ENCODE measurements at regions not wholly inside any gene's neighbourhood (a gene's known extent, or its start where the extent isn't known, plus 50 kb on each side); places are given as distances from the start of the nearest gene placed in this dataset.

DNA sequence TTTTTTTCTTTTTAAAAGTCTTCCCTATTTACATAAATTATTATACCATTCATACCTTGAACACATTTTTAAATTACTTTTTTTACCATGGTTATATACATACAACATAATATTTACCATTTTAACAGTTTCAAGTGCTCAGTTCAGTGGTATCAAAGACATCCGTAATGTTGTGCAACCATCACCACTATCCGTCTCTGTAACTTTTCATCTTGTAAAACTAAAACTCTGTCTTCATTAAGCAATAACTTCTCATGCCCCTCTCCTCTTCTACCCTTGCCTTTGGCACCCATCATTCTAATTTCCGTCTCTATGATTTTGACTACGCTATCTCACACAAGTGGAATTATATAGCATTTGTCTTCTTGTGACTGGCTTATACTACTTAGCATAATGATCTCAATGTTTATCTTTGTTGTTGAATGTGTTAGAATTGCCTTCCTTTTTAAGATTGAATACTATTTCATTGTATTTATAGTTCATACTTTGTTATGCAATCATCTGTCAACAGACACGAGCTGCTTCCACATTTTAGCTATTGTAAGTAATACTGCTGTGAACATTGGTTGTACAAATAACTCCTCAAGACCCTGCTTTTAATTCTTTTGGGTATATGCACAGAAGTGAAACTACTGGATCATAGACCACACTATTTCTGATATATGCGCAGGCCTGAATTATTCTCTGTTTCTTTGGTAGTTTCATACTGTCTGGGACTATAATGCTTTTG lies 689.5 kb upstream of the NCAM2 start:
- H3K27me3 ChIP-seq, result no peaks in the 10 kb centered on the region
- H3K4me3 ChIP-seq, result no peak overlapping the region
- no peaks in the 10 kb centered on the region for H3K9me3 ChIP-seq
- no peaks in the 10 kb centered on the region for H3K36me3 ChIP-seq
- TF ChIP-seq, protein P1, sequence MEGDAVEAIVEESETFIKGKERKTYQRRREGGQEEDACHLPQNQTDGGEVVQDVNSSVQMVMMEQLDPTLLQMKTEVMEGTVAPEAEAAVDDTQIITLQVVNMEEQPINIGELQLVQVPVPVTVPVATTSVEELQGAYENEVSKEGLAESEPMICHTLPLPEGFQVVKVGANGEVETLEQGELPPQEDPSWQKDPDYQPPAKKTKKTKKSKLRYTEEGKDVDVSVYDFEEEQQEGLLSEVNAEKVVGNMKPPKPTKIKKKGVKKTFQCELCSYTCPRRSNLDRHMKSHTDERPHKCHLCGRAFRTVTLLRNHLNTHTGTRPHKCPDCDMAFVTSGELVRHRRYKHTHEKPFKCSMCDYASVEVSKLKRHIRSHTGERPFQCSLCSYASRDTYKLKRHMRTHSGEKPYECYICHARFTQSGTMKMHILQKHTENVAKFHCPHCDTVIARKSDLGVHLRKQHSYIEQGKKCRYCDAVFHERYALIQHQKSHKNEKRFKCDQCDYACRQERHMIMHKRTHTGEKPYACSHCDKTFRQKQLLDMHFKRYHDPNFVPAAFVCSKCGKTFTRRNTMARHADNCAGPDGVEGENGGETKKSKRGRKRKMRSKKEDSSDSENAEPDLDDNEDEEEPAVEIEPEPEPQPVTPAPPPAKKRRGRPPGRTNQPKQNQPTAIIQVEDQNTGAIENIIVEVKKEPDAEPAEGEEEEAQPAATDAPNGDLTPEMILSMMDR (IDR thresholded peaks at IDR 0.05), result no peak
- TF ChIP-seq EP300 (IDR thresholded peaks at IDR 0.05) (no peak), POLR2A (IDR thresholded peaks at IDR 0.05) (no peak), POLR2AphosphoS5 (IDR thresholded peaks at IDR 0.05) (no peak)
- no peaks in the 10 kb centered on the region for H3K4me1 ChIP-seq
- ATAC-seq, result no peak
- WGBS, 2 donors (ENCODE audit: low coverage in 1 of 2), result 74 to 81% methylated on average over 4 to 6 of the region's 6 CpGs
- H3K27ac ChIP-seq, result no peak overlapping the region

DNA sequence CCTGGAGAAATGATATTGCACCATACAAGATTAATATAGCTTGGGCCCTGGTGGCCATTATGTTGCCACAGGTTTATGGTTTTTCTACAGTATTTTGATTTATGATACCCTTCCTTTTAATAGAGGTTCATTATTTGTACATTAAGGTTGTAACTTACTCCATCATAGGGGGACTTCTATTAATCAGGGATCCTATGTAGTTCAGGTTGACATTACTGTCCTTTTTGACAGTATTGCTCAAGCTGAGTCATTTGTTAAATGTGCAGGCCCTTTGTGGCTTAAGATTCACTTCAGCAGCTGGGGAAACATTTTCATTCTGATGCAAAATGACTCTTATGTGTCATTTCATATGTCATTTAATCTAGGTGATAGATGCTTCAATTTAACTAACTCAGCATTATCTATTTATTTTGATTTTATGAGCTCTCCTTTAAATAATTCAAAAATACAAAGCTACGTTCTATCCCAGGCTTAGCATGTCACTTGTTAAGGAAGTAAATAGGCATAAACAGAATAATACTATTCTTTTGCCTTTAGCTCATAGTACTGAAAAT lies 686.9 kb upstream of the NCAM2 start:
- H3K9me3 ChIP-seq, result peaks cover 0 to 10% (median 0%) of the 10 kb centered on the region in 3 donors
- TF ChIP-seq, protein P1 (IDR thresholded peaks at IDR 0.05), result no peak
- TF ChIP-seq POLR2AphosphoS5 (IDR thresholded peaks at IDR 0.05) (no peak), POLR2A (IDR thresholded peaks at IDR 0.05) (no peak), EP300 (IDR thresholded peaks at IDR 0.05) (no peak)
- no peaks in the 10 kb centered on the region for H3K36me3 ChIP-seq
- 65 to 100% methylated on average over 1 of the region's 1 CpG for WGBS, 2 donors (ENCODE audit: low coverage in 1 of 2)
- no peak overlapping the region for H3K27ac ChIP-seq
- H3K4me1 ChIP-seq, result no peaks in the 10 kb centered on the region
- no peaks in the 10 kb centered on the region for H3K27me3 ChIP-seq
- H3K4me3 ChIP-seq, result no peak overlapping the region
- ATAC-seq, result no peak

DNA sequence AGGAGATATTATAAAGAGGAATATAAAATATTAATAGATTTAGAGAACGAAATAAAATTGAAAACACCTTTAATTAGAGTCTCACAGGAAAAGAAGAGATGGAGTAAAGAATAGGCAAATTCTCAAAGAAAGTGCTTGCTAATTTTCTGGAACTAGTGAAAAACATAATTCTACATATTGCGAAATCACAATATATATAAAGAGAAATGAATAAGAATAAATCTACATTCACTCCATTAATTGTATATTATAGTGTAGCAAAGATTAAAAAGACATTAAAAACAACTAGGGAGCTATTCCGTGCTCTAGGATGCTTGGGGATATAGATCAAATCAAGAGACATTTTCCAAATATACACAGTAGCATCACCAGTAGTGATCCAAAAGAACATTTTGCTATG lies 685.2 kb upstream of the NCAM2 start:
- no peak for ATAC-seq
- Histone ChIP-seq H3K27ac (no peak overlapping the region), H3K27me3 (no peaks in the 10 kb centered on the region), H3K36me3 (no peaks in the 10 kb centered on the region), H3K4me3 (no peak overlapping the region), H3K9me3 (peaks cover 0 to 10% (median 0%) of the 10 kb centered on the region in 3 donors), H3K4me1 (no peaks in the 10 kb centered on the region)
- no peak for TF ChIP-seq POLR2AphosphoS5 (IDR thresholded peaks at IDR 0.05)
- TF ChIP-seq, protein P1 (IDR thresholded peaks at IDR 0.05), result no peak
- TF ChIP-seq EP300 (IDR thresholded peaks at IDR 0.05), result no peak
- no peak for TF ChIP-seq POLR2A (IDR thresholded peaks at IDR 0.05)
- 71 to 86% methylated on average over 3 of the region's 3 CpGs for WGBS, 2 donors (ENCODE audit: low coverage in 1 of 2)

DNA sequence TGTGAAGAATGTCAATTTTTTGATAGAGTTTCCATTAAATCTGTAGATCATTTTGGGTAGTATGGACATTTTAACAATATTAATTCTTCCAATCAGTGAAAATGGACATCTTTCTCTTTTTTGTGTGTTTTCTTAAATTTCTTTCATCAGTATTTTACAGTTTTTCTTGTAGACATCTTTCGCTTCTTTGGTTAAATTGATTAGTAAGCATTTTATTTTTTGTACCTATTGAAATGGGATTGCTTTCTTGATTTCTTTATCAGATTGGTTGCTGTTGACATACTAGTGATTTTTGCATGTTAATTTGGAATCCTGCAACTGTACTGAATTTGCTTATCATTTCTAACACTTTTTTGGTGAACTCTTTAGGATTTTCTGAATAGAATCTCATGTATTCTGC lies 683.2 kb upstream of the NCAM2 start:
- Histone ChIP-seq H3K4me1 (no peaks in the 10 kb centered on the region), H3K27me3 (no peaks in the 10 kb centered on the region), H3K36me3 (no peaks in the 10 kb centered on the region), H3K27ac (no peak overlapping the region), H3K4me3 (no peak overlapping the region), H3K9me3 (peaks cover 0 to 10% (median 0%) of the 10 kb centered on the region in 3 donors)
- ATAC-seq, result no peak
- TF ChIP-seq POLR2A (IDR thresholded peaks at IDR 0.05) (no peak), EP300 (IDR thresholded peaks at IDR 0.05) (no peak), POLR2AphosphoS5 (IDR thresholded peaks at IDR 0.05) (no peak)
- TF ChIP-seq, protein P1 (IDR thresholded peaks at IDR 0.05), result no peak
- WGBS, 2 donors (ENCODE audit: low coverage in 1 of 2), result 90 to 93% methylated on average over 1 of the region's 1 CpG

DNA sequence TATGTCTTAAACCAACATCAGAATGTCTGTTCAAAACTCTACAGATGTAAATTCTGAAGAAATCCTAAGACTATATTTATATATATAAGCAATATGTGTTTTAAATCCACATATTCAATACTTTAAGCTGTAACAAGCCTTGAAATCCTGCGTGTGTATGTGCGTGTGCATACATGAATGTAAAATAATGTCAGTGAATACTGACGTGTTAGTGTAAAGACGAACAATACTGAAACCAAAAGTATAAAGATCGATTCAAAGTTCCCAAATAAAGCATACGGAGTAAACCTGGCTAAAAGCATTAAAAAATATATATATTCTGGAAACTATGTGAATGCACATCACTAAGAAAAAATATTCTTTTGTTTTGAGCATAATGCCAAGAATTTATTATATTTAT lies 668.6 kb upstream of the NCAM2 start:
- TF ChIP-seq POLR2A (IDR thresholded peaks at IDR 0.05), result no peak
- no peak for TF ChIP-seq POLR2AphosphoS5 (IDR thresholded peaks at IDR 0.05)
- TF ChIP-seq, protein P1 (IDR thresholded peaks at IDR 0.05), result no peak
- no peak for TF ChIP-seq EP300 (IDR thresholded peaks at IDR 0.05)
- no peaks in the 10 kb centered on the region for H3K9me3 ChIP-seq
- H3K4me3 ChIP-seq, result no peak overlapping the region
- WGBS, 2 donors (ENCODE audit: low coverage in 1 of 2), result 94 to 95% methylated on average over 6 of the region's 6 CpGs
- no peak for ATAC-seq
- no peaks in the 10 kb centered on the region for H3K27me3 ChIP-seq
- H3K27ac ChIP-seq, result no peak overlapping the region
- H3K36me3 ChIP-seq, result no peaks in the 10 kb centered on the region
- no peaks in the 10 kb centered on the region for H3K4me1 ChIP-seq

All from gastroesophageal sphincter (tissue), 4 donors.